OCI-LY3 (cell line): ENCODE measurements at regions not wholly inside any gene's neighbourhood (a gene's known extent, or its start where the extent isn't known, plus 50 kb on each side); places are given as distances from the start of the nearest gene placed in this dataset.

Experiments used
- H2AFZ ChIP-seq: fragments of 200-600, 300-600 bp; shearing (Covaris generic); 2 replicates; pipeline ENCODE4 v1.6.0; 2014; ENCODE audit warnings: antibody characterized with exemption, low read depth, low read length
- H3K27ac ChIP-seq: fragments of 200-600, 300-600 bp; sonication (generic); 2 replicates; pipeline ENCODE4 v1.5.1; 2014; ENCODE audit warnings: mild to moderate bottlenecking, low read length, moderate library complexity, mixed read lengths
- H3K27me3 ChIP-seq: fragments of 200-600, 300-600 bp; sonication (generic); 2 replicates; pipeline ENCODE4 v1.6.1; 2014; ENCODE audit warnings: low read depth, low read length, mixed read lengths
- H3K36me3 ChIP-seq: fragments of 200-600, 300-600 bp; sonication (generic); replicated peaks from 2 replicates; pipeline ENCODE3; 2014; ENCODE audit warnings: low read depth, low read length, mixed read lengths
- H3K4me1 ChIP-seq: fragments of 300-600, 200-600 bp; sonication (generic); 2 replicates; pipeline ENCODE4 v1.6.1; 2014; ENCODE audit warnings: low read length, mixed read lengths
- H3K4me2 ChIP-seq: fragments of 200-600, 300-600 bp; sonication (generic); 2 replicates; pipeline ENCODE4 v1.6.1; 2014; ENCODE audit warnings: low read length, mixed read lengths
- H3K4me3 ChIP-seq: fragments of 300-600, 200-600 bp; sonication (generic); 2 replicates; pipeline ENCODE4 v1.5.1; 2014; ENCODE audit warnings: antibody characterized with exemption, mild to moderate bottlenecking, low read length, moderate library complexity
- H3K79me2 ChIP-seq: fragments of 300-600, 200-600 bp; shearing (Covaris generic); 2 replicates; pipeline ENCODE4 v1.6.1; 2014; ENCODE audit warnings: mild to moderate bottlenecking, low read length, mixed read lengths
- H3K9ac ChIP-seq: fragments of 300-600, 200-600 bp; shearing (Covaris generic); 2 replicates; pipeline ENCODE4 v1.6.0; 2014; ENCODE audit warnings: mild to moderate bottlenecking, low read length, moderate library complexity
- H3K9me3 ChIP-seq: fragments of 200-600, 300-600 bp; shearing (Covaris generic); 2 replicates; pipeline ENCODE4 v1.6.1; 2014; ENCODE audit warnings: low read length, mixed read lengths; ENCODE audit not compliant: insufficient read depth
- H4K20me1 ChIP-seq: fragments of 200-600, 300-600 bp; sonication (generic); 2 replicates; pipeline ENCODE4 v1.6.1; 2016; ENCODE audit warnings: low read length, mixed read lengths; ENCODE audit not compliant: insufficient read depth
- CTCF ChIP-seq: fragments of 200-600, 300-600 bp; sonication (generic); IDR thresholded peaks from 2 replicates; pipeline ENCODE4 v1.5.1; 2014; ENCODE audit warnings: antibody characterized with exemption, low read length, low read depth
- EZH2phosphoT487 ChIP-seq: fragments of 200-600 bp; shearing (Covaris generic); IDR thresholded peaks from 2 replicates; pipeline ENCODE4 v1.6.1; 2018; ENCODE audit warnings: antibody characterized with exemption, mixed run types, low read depth

- no peaks in the 10 kb centered on the region for H3K4me1 ChIP-seq
- H3K4me3 ChIP-seq: no peak overlapping the region
- no peaks in the 10 kb centered on the region for H3K79me2 ChIP-seq
- H3K27me3 ChIP-seq: no peaks in the 10 kb centered on the region
- no peak overlapping the region for H3K9ac ChIP-seq
- H4K20me1 ChIP-seq: no peaks in the 10 kb centered on the region
- no peak overlapping the region for H3K27ac ChIP-seq
- H3K36me3 ChIP-seq: no peaks in the 10 kb centered on the region
- no peaks in the 10 kb centered on the region for H3K9me3 ChIP-seq
- TF ChIP-seq CTCF: no peak
- TF ChIP-seq EZH2phosphoT487: no peak
- H2AFZ ChIP-seq: no peak overlapping the region
- H3K4me2 ChIP-seq: no peak overlapping the region
Observed at GRCh38 chr15:47177177-47177576, 540.1 kb upstream of the SEMA6D start.

- no peak overlapping the region for H3K4me3 ChIP-seq
- H4K20me1 ChIP-seq: no peaks in the 10 kb centered on the region
- no peaks in the 10 kb centered on the region for H3K36me3 ChIP-seq
- H3K9ac ChIP-seq: no peak overlapping the region
- H3K79me2 ChIP-seq: no peaks in the 10 kb centered on the region
- H2AFZ ChIP-seq: no peak overlapping the region
- H3K4me2 ChIP-seq: no peak overlapping the region
- no peaks in the 10 kb centered on the region for H3K27me3 ChIP-seq
- TF ChIP-seq CTCF: no peak
- no peak for TF ChIP-seq EZH2phosphoT487
- no peak overlapping the region for H3K27ac ChIP-seq
- no peaks in the 10 kb centered on the region for H3K4me1 ChIP-seq
- no peaks in the 10 kb centered on the region for H3K9me3 ChIP-seq
Observed at GRCh38 chr15:47179988-47180387, 537.3 kb upstream of the SEMA6D start.

- Histone ChIP-seq H3K27me3 (no peaks in the 10 kb centered on the region), H3K4me2 (no peak overlapping the region), H3K27ac (no peak overlapping the region), H3K4me1 (no peaks in the 10 kb centered on the region), H4K20me1 (no peaks in the 10 kb centered on the region), H3K4me3 (no peak overlapping the region), H2AFZ (no peak overlapping the region), H3K9me3 (no peaks in the 10 kb centered on the region), H3K36me3 (no peaks in the 10 kb centered on the region), H3K9ac (no peak overlapping the region), H3K79me2 (no peaks in the 10 kb centered on the region)
- no peak for TF ChIP-seq EZH2phosphoT487
Observed at GRCh38 chr15:47182818-47183217, 534.5 kb upstream of the SEMA6D start.

- no peak overlapping the region for H3K4me2 ChIP-seq
- H3K9me3 ChIP-seq: no peaks in the 10 kb centered on the region
- H3K4me3 ChIP-seq: no peak overlapping the region
- H3K36me3 ChIP-seq: no peaks in the 10 kb centered on the region
- no peaks in the 10 kb centered on the region for H3K4me1 ChIP-seq
- H3K27ac ChIP-seq: no peak overlapping the region
- H4K20me1 ChIP-seq: no peaks in the 10 kb centered on the region
- TF ChIP-seq CTCF: no peak
- no peak for TF ChIP-seq EZH2phosphoT487
- H3K9ac ChIP-seq: no peak overlapping the region
- no peaks in the 10 kb centered on the region for H3K79me2 ChIP-seq
- no peaks in the 10 kb centered on the region for H3K27me3 ChIP-seq
- H2AFZ ChIP-seq: no peak overlapping the region
Observed at GRCh38 chr15:47184003-47184907, 533.0 kb upstream of the SEMA6D start.
